ENCODE measurements at regions not wholly inside any gene's neighbourhood (a gene's known extent, or its start where the extent isn't known, plus 50 kb on each side); places are given as distances from the start of the nearest gene placed in this dataset.

- Histone ChIP-seq H3K79me2 (ENCODE audit: insufficient read depth, low read length) (no peaks in the 10 kb centered on the region), H4K20me1 (ENCODE audit: insufficient read depth, low read length) (no peaks in the 10 kb centered on the region), H3K9me3 (replicated peaks in 1 of 2; ENCODE audit: control insufficient read depth in 1 of 2, insufficient read depth in 1 of 2, low read length in 2 of 2) (no peaks in the 10 kb centered on the region), H3K27me3 (ENCODE audit: control insufficient read depth in 2 of 2, insufficient read depth in 2 of 2, low read length in 2 of 2) (peaks cover 19 to 33% of the 10 kb centered on the region in 2 donors), H3K9ac (ENCODE audit: insufficient read depth, low read length, poor library complexity, severe bottlenecking) (no peak overlapping the region), H3K4me2 (replicated peaks; ENCODE audit: extremely low read depth, low read length, poor library complexity, severe bottlenecking) (no peak overlapping the region), H2AFZ (ENCODE audit: insufficient read depth, low read depth, low read length, poor library complexity, severe bottlenecking) (no peak overlapping the region), H3K4me1 (ENCODE audit: control insufficient read depth in 1 of 2, insufficient read depth in 2 of 2, low read length in 2 of 2) (peaks cover 0 to 5% of the 10 kb centered on the region in 2 donors), H3K4me3 (replicated peaks in 1 of 3; ENCODE audit: low read depth in 2 of 3, low read length in 3 of 3) (no peak overlapping the region), H3K27ac (ENCODE audit: low read depth in 1 of 2, low read length in 2 of 2) (no peak overlapping the region), H3K36me3 (replicated peaks in 1 of 2; ENCODE audit: control insufficient read depth in 1 of 2, insufficient read depth in 2 of 2, low read length in 2 of 2) (no peaks in the 10 kb centered on the region)
- intact Hi-C loops (cut with micrococcal nuclease) = no loop called here
- Mint-ChIP-seq H3K4me3 (no peak overlapping the region), H3K4me1 (peaks cover 6% of the 10 kb centered on the region), H3K9me3 (peaks cover 0 to 7% (median 0%) of the 10 kb centered on the region in 7 donors), H3K27me3 (ENCODE audit: low read depth in 3 of 3) (peaks cover 21 to 24% (median 22%) of the 10 kb centered on the region in 3 donors), H3K36me3 (no peaks in the 10 kb centered on the region), H3K27ac (no peak overlapping the region)
- DNase-seq = no peak
- no peak for TF ChIP-seq CTCF (IDR thresholded peaks at IDR 0.05)
- no CpG with 5 or more reads among the region's 1 CpG for WGBS (ENCODE audit: insufficient coverage)
Observed at GRCh38 chr2:62568074-62568473, 62.1 kb upstream of the TMEM17 start.

GRCh38 chr2:62567669-62568068 lies 61.7 kb upstream of the TMEM17 start:
- H3K9me3 Mint-ChIP-seq = peaks cover 0 to 7% (median 0%) of the 10 kb centered on the region in 7 donors
- Histone ChIP-seq H2AFZ (ENCODE audit: insufficient read depth, low read depth, low read length, poor library complexity, severe bottlenecking) (no peak overlapping the region), H3K36me3 (replicated peaks in 1 of 2; ENCODE audit: control insufficient read depth in 1 of 2, insufficient read depth in 2 of 2, low read length in 2 of 2) (no peaks in the 10 kb centered on the region), H3K27ac (ENCODE audit: low read depth in 1 of 2, low read length in 2 of 2) (no peak overlapping the region), H3K9ac (ENCODE audit: insufficient read depth, low read length, poor library complexity, severe bottlenecking) (no peak overlapping the region), H4K20me1 (ENCODE audit: insufficient read depth, low read length) (no peaks in the 10 kb centered on the region), H3K4me1 (ENCODE audit: control insufficient read depth in 1 of 2, insufficient read depth in 2 of 2, low read length in 2 of 2) (peaks cover 0 to 5% of the 10 kb centered on the region in 2 donors), H3K27me3 (ENCODE audit: control insufficient read depth in 2 of 2, insufficient read depth in 2 of 2, low read length in 2 of 2) (peaks cover 19 to 31% of the 10 kb centered on the region in 2 donors), H3K4me2 (replicated peaks; ENCODE audit: extremely low read depth, low read length, poor library complexity, severe bottlenecking) (no peak overlapping the region), H3K79me2 (ENCODE audit: insufficient read depth, low read length) (no peaks in the 10 kb centered on the region), H3K4me3 (replicated peaks in 1 of 3; ENCODE audit: low read depth in 2 of 3, low read length in 3 of 3) (no peak overlapping the region), H3K9me3 (replicated peaks in 1 of 2; ENCODE audit: control insufficient read depth in 1 of 2, insufficient read depth in 1 of 2, low read length in 2 of 2) (no peaks in the 10 kb centered on the region)
- peaks cover 6% of the 10 kb centered on the region for H3K4me1 Mint-ChIP-seq
- no peak overlapping the region for H3K4me3 Mint-ChIP-seq
- H3K36me3 Mint-ChIP-seq = no peaks in the 10 kb centered on the region
- peaks cover 21 to 23% (median 22%) of the 10 kb centered on the region in 3 donors for H3K27me3 Mint-ChIP-seq (ENCODE audit: low read depth in 3 of 3)
- WGBS (ENCODE audit: insufficient coverage) = no CpG with 5 or more reads among the region's 2 CpGs
- H3K27ac Mint-ChIP-seq = no peak overlapping the region
- intact Hi-C loops (cut with micrococcal nuclease) = no loop called here
- no peak for DNase-seq
- no peak for TF ChIP-seq CTCF (IDR thresholded peaks at IDR 0.05)

All from CD14-positive monocyte (primary cell).